Suprapubic skin (tissue), 4 donors: ENCODE measurements at regions not wholly inside any gene's neighbourhood (a gene's known extent, or its start where the extent isn't known, plus 50 kb on each side); places are given as distances from the start of the nearest gene placed in this dataset.

Source experiments
- EP300 ChIP-seq: sonication (generic); formaldehyde crosslinking; IDR thresholded peaks from one replicate; pipeline ENCODE4 v1.6.1; 2017; ENCODE audit warnings: antibody characterized with exemption
- POLR2A ChIP-seq, 2 donors: fragments of 450-650 bp; IDR thresholded peaks; one replicate each; pipeline ENCODE4 v1.6.1; 2017; ENCODE audit warnings: antibody characterized with exemption in 2 of 2, mild to moderate bottlenecking in 2 of 2, moderate library complexity in 2 of 2
- POLR2AphosphoS5 ChIP-seq, 3 donors: sonication (generic); formaldehyde crosslinking; IDR thresholded peaks; one replicate each; pipeline ENCODE4 v1.6.1; 2017; ENCODE audit warnings: antibody characterized with exemption in 3 of 3
- TF ChIP-seq, protein P1 (sequence below), 2 donors: fragments of 200-600 bp in 1 of 2; fragments of 450-650 bp in 1 of 2; sonication (generic) in 1 of 2; IDR thresholded peaks; one replicate each; pipeline ENCODE4 v1.5.1; 2016 to 2019; ENCODE audit warnings: antibody characterized with exemption in 2 of 2, mild to moderate bottlenecking in 1 of 2, moderate library complexity in 1 of 2

DNA sequence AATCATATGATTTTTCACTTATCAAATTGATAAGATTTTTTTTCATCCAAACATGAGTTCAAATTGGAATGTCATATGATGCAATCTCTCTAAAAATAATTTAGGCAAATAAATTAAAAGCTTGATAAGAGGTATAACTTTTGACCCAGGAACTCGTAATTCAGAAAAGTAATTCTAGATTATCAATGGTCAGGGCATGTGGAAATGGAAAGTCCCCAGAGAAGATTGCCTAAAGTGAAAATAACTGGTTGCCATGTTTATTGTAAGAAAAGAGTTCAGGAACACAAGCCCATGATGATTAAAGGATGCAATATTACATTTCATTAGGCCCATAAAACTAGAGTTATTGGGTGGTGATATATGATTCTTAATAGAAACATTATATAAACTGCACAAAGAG, 1514.8 kb downstream of the SI start:
- TF ChIP-seq, protein P1, sequence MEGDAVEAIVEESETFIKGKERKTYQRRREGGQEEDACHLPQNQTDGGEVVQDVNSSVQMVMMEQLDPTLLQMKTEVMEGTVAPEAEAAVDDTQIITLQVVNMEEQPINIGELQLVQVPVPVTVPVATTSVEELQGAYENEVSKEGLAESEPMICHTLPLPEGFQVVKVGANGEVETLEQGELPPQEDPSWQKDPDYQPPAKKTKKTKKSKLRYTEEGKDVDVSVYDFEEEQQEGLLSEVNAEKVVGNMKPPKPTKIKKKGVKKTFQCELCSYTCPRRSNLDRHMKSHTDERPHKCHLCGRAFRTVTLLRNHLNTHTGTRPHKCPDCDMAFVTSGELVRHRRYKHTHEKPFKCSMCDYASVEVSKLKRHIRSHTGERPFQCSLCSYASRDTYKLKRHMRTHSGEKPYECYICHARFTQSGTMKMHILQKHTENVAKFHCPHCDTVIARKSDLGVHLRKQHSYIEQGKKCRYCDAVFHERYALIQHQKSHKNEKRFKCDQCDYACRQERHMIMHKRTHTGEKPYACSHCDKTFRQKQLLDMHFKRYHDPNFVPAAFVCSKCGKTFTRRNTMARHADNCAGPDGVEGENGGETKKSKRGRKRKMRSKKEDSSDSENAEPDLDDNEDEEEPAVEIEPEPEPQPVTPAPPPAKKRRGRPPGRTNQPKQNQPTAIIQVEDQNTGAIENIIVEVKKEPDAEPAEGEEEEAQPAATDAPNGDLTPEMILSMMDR (IDR thresholded peaks at IDR 0.05): no peak
- TF ChIP-seq EP300 (no peak), POLR2A (IDR thresholded peaks at IDR 0.05) (no peak), POLR2AphosphoS5 (IDR thresholded peaks at IDR 0.05) (no peak)
